Keratinocyte (primary cell): ENCODE measurements at regions not wholly inside any gene's neighbourhood (a gene's known extent, or its start where the extent isn't known, plus 50 kb on each side); places are given as distances from the start of the nearest gene placed in this dataset.

Experiments
- CTCF ChIP-seq, 3 experiments: IDR thresholded peaks in 1 of 3; conservative IDR thresholded peaks in 1 of 3; optimal IDR thresholded peaks in 1 of 3; 2 replicates in 2 of 3; 3 replicates in 1 of 3; pipeline versions ENCODE3 to v1.5.1; 2011; ENCODE audit warnings: low read length in 3 of 3, mild to moderate bottlenecking in 3 of 3, moderate library complexity in 2 of 3, control low read depth in 1 of 3, inconsistent platforms in 1 of 3; ENCODE audit not compliant: insufficient read depth in 2 of 3; ENCODE audit errors: extremely low read depth in 1 of 3
- EZH2 ChIP-seq: IDR thresholded peaks from one replicate; pipeline ENCODE4 v1.6.1; 2012; ENCODE audit warnings: inconsistent platforms, mild to moderate bottlenecking, low read length, moderate library complexity

- TF ChIP-seq CTCF (optimal IDR thresholded peaks at IDR 0.05 in 1 of 3, IDR thresholded peaks at IDR 0.05 in 1 of 3, conservative IDR thresholded peaks at IDR 0.05 in 1 of 3; ENCODE audit: extremely low read depth in 1 of 3, insufficient read depth in 2 of 3, low read length in 3 of 3) (no peak), EZH2 (no peak)
Measured at GRCh38 chr1:81540216-81540615, 260.5 kb upstream of the ADGRL2 start.
